ENCODE measurements at regions not wholly inside any gene's neighbourhood (a gene's known extent, or its start where the extent isn't known, plus 50 kb on each side); places are given as distances from the start of the nearest gene placed in this dataset.

- Histone ChIP-seq H3K4me1 (no peaks in the 10 kb centered on the region), H3K27me3 (no peaks in the 10 kb centered on the region), H3K27ac (no peak overlapping the region), H3K9me3 (no peaks in the 10 kb centered on the region), H3K4me3 (no peak overlapping the region), H3K36me3 (no peaks in the 10 kb centered on the region)
- intact Hi-C loops (cut with DNase I), result no loop called here
- DNase-seq (no peak), ATAC-seq (peak in 1 of 4 donors; percentile 28)
- no CpG with 5 or more reads among the region's 3 CpGs for WGBS (ENCODE audit: insufficient coverage, low coverage, low lambda C conversion rate, missing lambda C conversion rate)
- TF ChIP-seq CTCF (IDR thresholded peaks at IDR 0.05) (no peak), POLR2A (IDR thresholded peaks at IDR 0.05) (no peak)
These were observed 424.1 kb downstream of the PRR32 start for GRCh38 chrX:127243654-127244053.

GRCh38 chrX:127259742-127260141, 440.2 kb downstream of the PRR32 start:
- Histone ChIP-seq H3K27me3 (no peaks in the 10 kb centered on the region), H3K9me3 (peaks cover 0 to 2% (median 0%) of the 10 kb centered on the region in 4 donors), H3K36me3 (no peaks in the 10 kb centered on the region), H3K4me1 (no peaks in the 10 kb centered on the region), H3K4me3 (no peak overlapping the region), H3K27ac (no peak overlapping the region)
- WGBS (ENCODE audit: insufficient coverage, low coverage, low lambda C conversion rate, missing lambda C conversion rate), result 63% methylated on average over 2 of the region's 3 CpGs
- intact Hi-C loops (cut with DNase I), result no loop called here
- ATAC-seq (no peak), DNase-seq (no peak)
- no peak for TF ChIP-seq POLR2A (IDR thresholded peaks at IDR 0.05)
- no peak for TF ChIP-seq CTCF (IDR thresholded peaks at IDR 0.05)

GRCh38 chrX:127276326-127276725, 456.8 kb downstream of the PRR32 start:
- H3K36me3 ChIP-seq, result no peaks in the 10 kb centered on the region
- WGBS (ENCODE audit: insufficient coverage, low coverage, low lambda C conversion rate, missing lambda C conversion rate), result 50% methylated on average over 2 of the region's 2 CpGs
- H3K27me3 ChIP-seq, result no peaks in the 10 kb centered on the region
- TF ChIP-seq CTCF (IDR thresholded peaks at IDR 0.05) (no peak), POLR2A (IDR thresholded peaks at IDR 0.05) (no peak)
- no peak overlapping the region for H3K27ac ChIP-seq
- H3K4me3 ChIP-seq, result no peak overlapping the region
- intact Hi-C loops (cut with DNase I), result no loop called here
- no peak for ATAC-seq
- no peak for DNase-seq
- no peaks in the 10 kb centered on the region for H3K9me3 ChIP-seq
- H3K4me1 ChIP-seq, result no peaks in the 10 kb centered on the region

- Histone ChIP-seq H3K9me3 (no peaks in the 10 kb centered on the region), H3K27ac (no peak overlapping the region), H3K4me3 (no peak overlapping the region), H3K27me3 (no peaks in the 10 kb centered on the region), H3K4me1 (no peaks in the 10 kb centered on the region), H3K36me3 (no peaks in the 10 kb centered on the region)
- no peak for ATAC-seq
- no peak for DNase-seq
- no peak for TF ChIP-seq CTCF (IDR thresholded peaks at IDR 0.05)
- TF ChIP-seq POLR2A (IDR thresholded peaks at IDR 0.05), result no peak
- intact Hi-C loops (cut with DNase I), result no loop called here
These were observed 481.0 kb downstream of the PRR32 start for GRCh38 chrX:127300511-127300910.

GRCh38 chrX:127302841-127303240, 483.3 kb downstream of the PRR32 start:
- H3K4me3 ChIP-seq, result no peak overlapping the region
- intact Hi-C loops (cut with DNase I), result no loop called here
- ATAC-seq (no peak), DNase-seq (no peak)
- no peaks in the 10 kb centered on the region for H3K4me1 ChIP-seq
- H3K36me3 ChIP-seq, result no peaks in the 10 kb centered on the region
- H3K27me3 ChIP-seq, result no peaks in the 10 kb centered on the region
- 62% methylated on average over 2 of the region's 2 CpGs for WGBS (ENCODE audit: insufficient coverage, low coverage, low lambda C conversion rate, missing lambda C conversion rate)
- no peak overlapping the region for H3K27ac ChIP-seq
- TF ChIP-seq CTCF (IDR thresholded peaks at IDR 0.05) (no peak), POLR2A (IDR thresholded peaks at IDR 0.05) (no peak)
- H3K9me3 ChIP-seq, result no peaks in the 10 kb centered on the region
